Activated naive CD4-positive, alpha-beta T cell treated with Interleukin-2 at 50 U/mL for 16 hours (primary cell): ENCODE measurements at regions not wholly inside any gene's neighbourhood (a gene's known extent, or its start where the extent isn't known, plus 50 kb on each side); places are given as distances from the start of the nearest gene placed in this dataset.

ENCODE experiments used
- DNase-seq: peaks from one replicate; pipeline ENCODE4 v3.0.0-alpha.2; 2020

DNA sequence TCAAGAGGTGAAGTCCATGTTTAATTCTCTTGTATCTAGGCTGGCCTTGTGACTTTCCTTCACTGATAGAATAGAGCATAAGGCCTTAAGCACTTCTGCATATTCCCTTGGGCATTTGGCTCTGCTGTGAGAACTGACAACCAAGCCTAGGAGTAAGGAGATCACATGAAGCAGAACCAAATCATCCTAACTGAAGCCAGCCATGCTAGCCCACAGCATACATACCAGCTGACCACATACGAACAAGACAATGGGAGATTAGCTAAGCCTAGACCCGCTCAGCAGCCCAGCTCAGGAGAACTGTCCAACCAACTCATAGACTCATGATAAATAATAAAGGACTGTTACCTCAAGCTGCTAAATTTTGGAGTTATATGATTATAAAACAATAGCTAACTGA is 114.6 kb upstream of the NEK7 start:
- no peak for DNase-seq

- DNase-seq, result no peak
Observed at GRCh38 chr1:198047913-198048312, 108.9 kb upstream of the NEK7 start.

DNA sequence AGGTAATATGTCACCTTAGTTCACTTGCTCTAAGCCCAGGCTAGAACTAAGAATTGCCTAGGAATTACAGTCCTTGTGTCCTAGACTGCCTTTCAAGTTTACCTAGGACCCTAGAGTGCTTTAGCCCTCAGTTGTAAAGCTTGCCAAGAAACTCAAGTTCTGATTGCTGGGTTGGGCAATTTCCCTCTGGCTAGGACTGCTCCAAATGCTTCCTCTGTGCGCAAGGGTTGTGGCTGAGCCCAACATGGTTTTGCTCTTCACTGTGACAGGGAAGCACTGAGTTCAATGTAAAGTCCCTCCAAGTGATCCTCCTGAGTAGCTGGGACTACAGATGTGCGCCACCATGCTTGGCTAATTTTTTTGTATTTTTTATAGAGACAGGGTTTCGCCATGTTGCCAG is 102.3 kb upstream of the NEK7 start:
- no peak for DNase-seq

- peak; percentile 3 for DNase-seq
Observed at GRCh38 chr1:198056255-198056654, 100.5 kb upstream of the NEK7 start.

DNA sequence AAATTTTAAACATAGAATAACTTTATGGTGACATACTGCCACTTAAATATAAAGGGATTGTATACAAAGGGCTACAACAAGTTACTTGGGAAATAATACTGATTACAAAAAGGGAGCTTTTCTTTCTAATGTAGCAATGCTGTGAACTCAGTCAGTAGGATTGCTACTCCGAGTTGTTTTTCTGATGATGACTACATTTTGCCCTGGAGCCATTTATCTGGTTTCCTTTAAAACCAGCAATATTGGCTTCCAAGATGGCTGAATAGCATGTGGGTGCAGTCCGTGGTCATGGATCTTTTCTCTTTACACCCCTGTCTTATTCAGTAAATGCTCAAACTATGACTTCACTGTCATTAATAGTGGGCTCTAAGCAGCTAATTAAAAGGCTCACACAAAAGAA is 92.6 kb upstream of the NEK7 start:
- no peak for DNase-seq

- DNase-seq, result no peak
Observed at GRCh38 chr1:198068285-198068684, 88.5 kb upstream of the NEK7 start.

DNA sequence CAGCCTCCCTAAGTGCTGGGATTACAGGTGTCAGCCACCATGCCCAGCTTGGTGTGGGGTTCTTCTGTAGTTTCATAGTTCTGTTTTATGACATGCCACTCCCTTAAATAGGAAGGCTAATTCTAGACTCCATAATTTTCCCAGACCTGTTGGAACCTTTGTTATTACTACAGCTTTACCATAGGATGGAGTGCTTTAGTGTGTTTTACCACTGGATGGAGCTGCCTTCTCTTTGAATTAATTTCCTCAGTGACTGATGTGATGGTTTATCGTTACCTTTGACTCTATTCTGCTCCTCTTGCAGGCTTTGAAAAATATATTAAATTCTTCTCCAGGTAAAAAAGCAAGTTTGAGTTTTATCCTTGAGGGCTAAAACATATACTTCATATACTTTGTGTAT is 84.6 kb upstream of the NEK7 start:
- no peak for DNase-seq

DNA sequence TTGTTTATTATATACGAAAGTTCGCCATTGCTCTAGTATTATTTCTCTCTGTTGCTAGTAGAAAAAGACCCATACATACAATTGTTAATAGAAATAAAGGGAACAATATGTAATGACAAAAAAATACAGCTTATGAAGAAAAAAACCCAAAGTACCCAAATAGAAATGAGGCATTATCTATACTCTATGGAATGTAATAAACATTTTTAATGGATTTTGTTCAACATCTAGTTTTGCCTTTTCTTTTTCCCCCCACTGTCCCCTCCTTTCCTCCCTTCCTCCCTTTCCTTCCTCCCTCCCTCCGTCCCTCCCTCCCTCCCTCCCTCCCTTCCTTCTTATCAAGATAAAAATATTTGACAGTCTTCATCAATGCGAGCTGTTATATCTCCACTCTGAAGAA is 81.5 kb upstream of the NEK7 start:
- DNase-seq, result no peak

- no peak for DNase-seq
Observed at GRCh38 chr1:198079432-198079951, 77.3 kb upstream of the NEK7 start.

DNA sequence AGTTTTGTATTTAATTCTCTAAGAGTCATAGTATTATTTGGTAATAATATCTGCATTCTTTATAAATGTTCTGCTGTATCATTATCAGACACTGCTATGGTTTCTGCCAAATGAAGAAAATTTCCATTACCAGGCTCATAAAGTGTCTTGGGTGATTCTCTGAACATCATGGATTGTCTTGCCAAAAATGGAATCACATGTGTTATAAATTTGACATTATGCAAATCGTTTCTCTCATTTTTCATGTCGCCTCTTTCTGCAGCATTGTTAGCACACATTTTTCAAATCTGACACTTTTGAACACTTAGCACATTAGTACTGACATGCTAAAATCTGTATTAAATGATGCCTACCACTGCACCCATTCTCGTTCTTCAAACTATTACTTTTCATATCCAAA is 74.2 kb upstream of the NEK7 start:
- no peak for DNase-seq

GRCh38 chr1:198083549-198083948 is 73.2 kb upstream of the NEK7 start:
- no peak for DNase-seq

DNA sequence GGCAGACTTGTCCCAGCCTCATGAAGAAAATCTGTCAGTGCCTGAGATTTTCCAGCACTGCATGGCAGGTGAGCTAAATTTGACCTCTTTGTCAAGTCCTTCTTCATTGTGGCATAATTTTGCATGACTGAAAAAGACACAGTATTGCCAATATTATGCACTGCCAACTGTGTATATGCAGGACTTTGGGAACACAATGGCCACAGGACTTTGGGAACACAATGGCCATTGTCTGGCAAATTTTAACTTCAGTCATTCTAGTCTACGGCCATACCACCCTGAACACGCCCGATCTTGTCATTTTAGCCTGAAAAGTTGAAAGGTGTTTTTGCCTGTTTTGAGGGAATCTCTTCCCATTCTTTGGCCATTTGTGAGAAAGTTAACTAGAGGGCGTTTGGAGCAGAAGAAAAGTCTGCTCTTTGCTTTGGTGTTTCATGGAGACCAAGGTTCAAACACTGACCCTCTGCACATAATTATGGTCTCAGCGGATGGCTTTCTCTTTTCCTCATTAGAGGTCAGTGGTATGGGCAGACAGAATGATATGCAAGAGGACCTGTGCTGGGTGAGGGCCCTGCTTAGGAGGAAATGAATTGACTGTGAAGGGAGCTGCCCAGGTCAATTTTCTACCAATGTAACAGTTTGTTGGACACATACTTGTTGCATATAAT is 72.4 kb upstream of the NEK7 start:
- no peak for DNase-seq

- DNase-seq, result no peak
Observed at GRCh38 chr1:198086051-198086745, 70.6 kb upstream of the NEK7 start.

- no peak for DNase-seq
Observed at GRCh38 chr1:198087831-198088230, 69.0 kb upstream of the NEK7 start.

GRCh38 chr1:198088360-198089071 is 68.3 kb upstream of the NEK7 start:
- DNase-seq, result no peak

GRCh38 chr1:198096390-198096789 is 60.4 kb upstream of the NEK7 start:
- DNase-seq, result no peak

- no peak for DNase-seq
Observed at GRCh38 chr1:198099755-198100154, 57.0 kb upstream of the NEK7 start.

GRCh38 chr1:198101716-198102453 is 54.9 kb upstream of the NEK7 start:
- DNase-seq, result no peak

DNA sequence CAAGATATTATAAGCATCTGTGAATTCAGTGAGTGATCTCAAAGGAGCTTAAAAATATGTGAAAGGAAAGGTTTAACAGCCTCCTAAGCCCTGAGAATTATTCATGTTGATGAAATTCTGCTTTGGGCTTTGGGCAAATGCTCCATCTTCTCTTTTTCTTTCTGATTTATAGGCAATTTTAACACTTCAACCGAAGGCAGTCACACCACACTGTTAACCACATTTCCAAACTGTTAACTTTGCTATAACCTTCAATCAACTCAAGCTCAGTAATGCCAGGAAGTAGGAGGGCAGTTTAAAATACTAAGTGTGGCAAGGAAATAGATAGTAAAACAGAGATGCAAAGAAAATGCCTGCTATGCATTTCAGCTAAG is 54.4 kb upstream of the NEK7 start:
- DNase-seq, result no peak

DNA sequence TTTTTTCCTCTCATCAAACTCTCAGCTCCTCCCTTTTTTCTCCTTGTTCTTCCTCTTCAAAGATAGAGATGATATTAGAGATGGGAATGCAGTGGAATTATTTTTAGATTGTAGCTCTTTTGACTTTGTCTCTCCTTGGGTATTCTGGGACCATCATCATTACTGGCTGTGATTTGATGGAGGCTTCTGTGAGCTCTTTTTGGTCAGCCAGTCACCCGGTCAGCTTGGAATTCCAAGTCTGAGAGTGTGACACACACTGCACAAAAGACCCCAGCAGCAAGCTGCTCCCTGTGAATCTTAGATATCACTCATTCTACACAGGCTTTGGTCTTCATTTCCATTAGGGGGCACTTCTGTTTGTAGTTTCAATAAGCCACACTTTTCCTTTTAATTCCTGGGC is 51.6 kb upstream of the NEK7 start:
- DNase-seq, result no peak

DNA sequence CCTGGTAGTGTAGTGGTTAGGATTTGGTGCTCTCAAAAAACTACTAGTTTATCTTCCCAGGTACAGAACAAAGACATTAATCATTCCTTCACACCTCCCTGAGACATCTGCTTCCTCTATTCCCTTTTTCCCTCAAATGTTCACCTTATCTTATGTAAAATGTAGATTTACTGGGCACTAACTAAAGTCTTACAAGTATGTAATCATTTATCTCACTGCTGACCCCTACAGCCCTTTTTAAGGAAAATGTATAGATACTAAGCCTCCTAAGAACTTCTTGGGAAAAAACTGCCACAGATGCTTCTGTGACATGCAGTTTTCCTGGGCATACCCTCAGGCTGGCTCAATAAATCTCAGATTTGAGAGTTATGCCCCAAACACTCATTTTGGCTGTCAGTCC is 50.8 kb upstream of the NEK7 start:
- DNase-seq, result no peak
